ENCODE measurements at regions not wholly inside any gene's neighbourhood (a gene's known extent, or its start where the extent isn't known, plus 50 kb on each side); places are given as distances from the start of the nearest gene placed in this dataset.

DNA sequence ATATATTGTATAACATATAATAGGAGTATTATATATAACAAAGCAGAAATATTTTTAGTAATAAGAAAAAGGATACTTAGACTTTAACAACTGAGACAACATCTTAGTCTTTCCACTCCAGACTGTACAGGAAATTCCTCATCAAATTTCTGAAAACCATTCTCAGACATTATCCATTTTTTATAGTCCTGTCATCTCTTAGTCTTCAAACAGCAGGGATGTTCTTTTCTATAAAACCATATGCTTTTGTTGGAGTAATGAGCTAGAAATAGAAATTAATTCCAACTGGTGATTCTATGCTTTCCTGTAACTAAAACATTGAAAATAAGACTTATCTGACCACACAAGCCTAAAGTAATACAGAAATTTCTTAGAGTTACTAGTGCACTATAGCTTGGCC lies 82.2 kb upstream of the CSNK1A1L start:
- Histone ChIP-seq H3K36me3 (no peaks in the 10 kb centered on the region), H3K27ac (no peak overlapping the region), H3K27me3 (no peaks in the 10 kb centered on the region), H3K4me1 (no peaks in the 10 kb centered on the region), H3K9me3 (no peaks in the 10 kb centered on the region), H3K4me3 (no peak overlapping the region)
- TF ChIP-seq CTCF (IDR thresholded peaks at IDR 0.05) (no peak), POLR2A (IDR thresholded peaks at IDR 0.05) (no peak), POLR2AphosphoS5 (IDR thresholded peaks at IDR 0.05) (no peak)
- intact Hi-C loops (cut with DNase I; ENCODE audit: low total_unique reads): no loop called here
- no peak for DNase-seq (ENCODE audit: low spot score in 2 of 2)

GRCh38 chr13:37187105-37187504 lies 81.6 kb upstream of the CSNK1A1L start:
- no peak overlapping the region for H3K27ac ChIP-seq
- H3K4me3 ChIP-seq: no peak overlapping the region
- H3K36me3 ChIP-seq: no peaks in the 10 kb centered on the region
- no peak for TF ChIP-seq CTCF (IDR thresholded peaks at IDR 0.05)
- TF ChIP-seq POLR2A (IDR thresholded peaks at IDR 0.05): no peak
- TF ChIP-seq POLR2AphosphoS5 (IDR thresholded peaks at IDR 0.05): no peak
- no peaks in the 10 kb centered on the region for H3K27me3 ChIP-seq
- no peaks in the 10 kb centered on the region for H3K9me3 ChIP-seq
- intact Hi-C loops (cut with DNase I; ENCODE audit: low total_unique reads): no loop called here
- no peaks in the 10 kb centered on the region for H3K4me1 ChIP-seq
- DNase-seq (ENCODE audit: low spot score in 2 of 2): peak in 1 of 2 donors; percentile 29

DNA sequence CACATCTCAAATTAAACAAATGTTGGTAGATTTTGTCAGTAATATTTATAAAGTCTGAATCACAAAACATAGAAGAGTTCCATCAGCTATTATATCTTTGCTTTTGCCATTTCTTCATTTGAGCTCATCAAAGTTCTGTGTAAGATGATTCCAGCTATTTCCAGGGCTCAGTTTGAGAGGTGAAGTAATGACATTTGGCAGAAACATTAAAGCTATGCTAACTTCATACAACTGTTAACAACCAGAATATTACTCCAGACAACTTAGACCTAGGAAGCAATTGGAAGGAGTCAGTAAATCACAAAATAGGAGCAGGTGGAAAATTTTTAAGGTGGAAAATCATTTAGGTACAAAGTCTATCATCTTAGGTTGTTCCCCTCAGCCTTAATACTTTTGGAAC lies 76.2 kb upstream of the CSNK1A1L start:
- no peak overlapping the region for H3K4me3 ChIP-seq
- H3K4me1 ChIP-seq: no peaks in the 10 kb centered on the region
- no peak for TF ChIP-seq POLR2AphosphoS5 (IDR thresholded peaks at IDR 0.05)
- TF ChIP-seq POLR2A (IDR thresholded peaks at IDR 0.05): no peak
- no peak for TF ChIP-seq CTCF (IDR thresholded peaks at IDR 0.05)
- H3K27ac ChIP-seq: no peak overlapping the region
- intact Hi-C loops (cut with DNase I; ENCODE audit: low total_unique reads): no loop called here
- no peak for DNase-seq (ENCODE audit: low spot score in 2 of 2)
- H3K9me3 ChIP-seq: no peaks in the 10 kb centered on the region
- no peaks in the 10 kb centered on the region for H3K36me3 ChIP-seq
- no peaks in the 10 kb centered on the region for H3K27me3 ChIP-seq

DNA sequence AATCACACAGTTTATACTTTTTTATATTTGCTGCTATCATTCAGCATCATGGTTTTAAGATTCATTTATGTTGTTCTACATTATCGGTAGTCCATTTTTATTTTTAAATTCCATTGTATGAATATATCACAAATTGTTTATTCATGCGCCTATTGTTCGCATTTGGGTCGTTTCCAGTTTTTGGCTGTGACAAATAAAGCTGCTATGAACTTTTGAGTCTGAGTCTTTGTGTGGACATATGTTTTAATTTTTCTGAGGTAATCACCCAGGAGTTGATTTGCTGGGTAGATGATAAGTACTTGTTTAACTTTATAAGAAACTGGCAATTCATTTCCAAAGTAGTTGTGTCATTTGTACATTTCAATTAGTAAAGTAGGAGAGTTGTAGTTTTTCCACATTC lies 74.2 kb upstream of the CSNK1A1L start:
- DNase-seq (ENCODE audit: low spot score in 2 of 2): no peak
- intact Hi-C loops (cut with DNase I; ENCODE audit: low total_unique reads): no loop called here
- no peak for TF ChIP-seq POLR2A (IDR thresholded peaks at IDR 0.05)
- no peak for TF ChIP-seq CTCF (IDR thresholded peaks at IDR 0.05)
- TF ChIP-seq POLR2AphosphoS5 (IDR thresholded peaks at IDR 0.05): no peak
- no peak overlapping the region for H3K27ac ChIP-seq
- H3K36me3 ChIP-seq: no peaks in the 10 kb centered on the region
- H3K4me3 ChIP-seq: no peak overlapping the region
- H3K4me1 ChIP-seq: no peaks in the 10 kb centered on the region
- H3K9me3 ChIP-seq: no peaks in the 10 kb centered on the region
- H3K27me3 ChIP-seq: no peaks in the 10 kb centered on the region

DNA sequence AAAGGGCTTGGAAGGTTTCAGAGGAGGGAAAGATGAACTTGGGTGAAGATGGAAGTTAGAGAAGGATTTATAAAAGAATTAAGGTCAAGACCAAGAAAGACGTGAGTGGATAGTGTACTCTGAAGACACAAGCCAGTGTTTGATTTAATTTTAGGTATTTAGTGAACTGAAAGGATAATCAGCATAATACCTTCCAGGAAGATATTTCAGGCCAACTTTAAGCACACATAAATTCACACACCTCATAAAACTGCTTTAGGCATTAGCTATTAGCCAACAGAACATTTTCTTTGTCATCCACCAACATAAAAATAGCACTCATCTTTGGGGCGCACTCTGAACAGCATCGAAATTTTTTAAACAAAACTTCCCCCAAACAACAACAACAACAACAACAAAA lies 71.7 kb upstream of the CSNK1A1L start:
- Histone ChIP-seq H3K9me3 (no peaks in the 10 kb centered on the region), H3K27me3 (no peaks in the 10 kb centered on the region), H3K4me3 (no peak overlapping the region), H3K4me1 (no peaks in the 10 kb centered on the region), H3K27ac (no peak overlapping the region), H3K36me3 (no peaks in the 10 kb centered on the region)
- DNase-seq (ENCODE audit: low spot score in 2 of 2): no peak
- intact Hi-C loops (cut with DNase I; ENCODE audit: low total_unique reads): no loop called here
- no peak for TF ChIP-seq CTCF (IDR thresholded peaks at IDR 0.05)
- TF ChIP-seq POLR2A (IDR thresholded peaks at IDR 0.05): no peak
- no peak for TF ChIP-seq POLR2AphosphoS5 (IDR thresholded peaks at IDR 0.05)
